Lung (tissue), 11 donors: ENCODE measurements at regions not wholly inside any gene's neighbourhood (a gene's known extent, or its start where the extent isn't known, plus 50 kb on each side); places are given as distances from the start of the nearest gene placed in this dataset.

Experiments used
- ATAC-seq: fragments of 200-7000 bp; cut with Tn5 transposase; one replicate; pipeline ENCODE4 v1.9.1; 2020; ENCODE audit warnings: moderate number of reproducible peaks; ENCODE audit not compliant: insufficient read depth, low FRiP score
- DNase-seq, 3 donors: peaks; one replicate each; pipeline ENCODE4 v3.0.0-alpha.2; 2013 to 2017
- H3K27ac ChIP-seq, 2 donors: one replicate each; pipeline ENCODE4 v1.5.1; 2013; ENCODE audit warnings: mild to moderate bottlenecking in 2 of 2, moderate library complexity in 2 of 2, control low read depth in 1 of 2, inconsistent platforms in 1 of 2, low read depth in 1 of 2, low read length in 1 of 2
- H3K27me3 ChIP-seq, 3 donors: one replicate each; pipeline ENCODE4 v1.5.1; 2013; ENCODE audit warnings: low read length in 2 of 3; ENCODE audit not compliant: control insufficient read depth in 3 of 3, insufficient read depth in 3 of 3
- H3K36me3 ChIP-seq, 4 donors: one replicate each; pipeline ENCODE4 v1.5.1; 2013; ENCODE audit warnings: low read length in 4 of 4, mild to moderate bottlenecking in 1 of 4, moderate library complexity in 1 of 4; ENCODE audit not compliant: control insufficient read depth in 4 of 4, insufficient read depth in 4 of 4
- H3K4me1 ChIP-seq, 5 donors: one replicate each; pipeline ENCODE4 v1.5.1; 2013; ENCODE audit warnings: low read length in 5 of 5, mild to moderate bottlenecking in 2 of 5, moderate library complexity in 1 of 5; ENCODE audit not compliant: control insufficient read depth in 5 of 5, insufficient read depth in 5 of 5
- H3K4me3 ChIP-seq: one replicate; pipeline ENCODE4 v1.5.1; 2013; ENCODE audit warnings: mild to moderate bottlenecking, control low read depth, moderate library complexity
- H3K9ac ChIP-seq, 2 donors: one replicate each; pipeline ENCODE4 v1.5.1; 2013; ENCODE audit warnings: low read length in 2 of 2, control low read depth in 1 of 2; ENCODE audit not compliant: insufficient read depth in 1 of 2
- H3K9me3 ChIP-seq, 4 donors: one replicate each; pipeline ENCODE4 v1.5.1; 2013; ENCODE audit warnings: low read length in 3 of 4, mild to moderate bottlenecking in 1 of 4, moderate library complexity in 1 of 4; ENCODE audit not compliant: control insufficient read depth in 4 of 4, insufficient read depth in 3 of 4
- CTCF ChIP-seq: IDR thresholded peaks from 2 replicates; pipeline ENCODE4 v1.5.1; 2012; ENCODE audit warnings: mild to moderate bottlenecking; ENCODE audit errors: control extremely low read depth, extremely low read depth
- WGBS, 2 donors: extraction: QIAGEN DNeasy Blood & Tissue Kit; methylation state at CpG; one replicate each; pipeline ENCODE4 v1.1.7; 2013; 5-methylcytosine and 5-hydroxymethylcytosine counted together
- donor health status: control.
- donor health status: control.
- donor health status: Bipolar disorder and iron deficiency.
- donor health status: healthy.
- donor health status: DM: yes; HTN: yes; CAD: no.

DNA sequence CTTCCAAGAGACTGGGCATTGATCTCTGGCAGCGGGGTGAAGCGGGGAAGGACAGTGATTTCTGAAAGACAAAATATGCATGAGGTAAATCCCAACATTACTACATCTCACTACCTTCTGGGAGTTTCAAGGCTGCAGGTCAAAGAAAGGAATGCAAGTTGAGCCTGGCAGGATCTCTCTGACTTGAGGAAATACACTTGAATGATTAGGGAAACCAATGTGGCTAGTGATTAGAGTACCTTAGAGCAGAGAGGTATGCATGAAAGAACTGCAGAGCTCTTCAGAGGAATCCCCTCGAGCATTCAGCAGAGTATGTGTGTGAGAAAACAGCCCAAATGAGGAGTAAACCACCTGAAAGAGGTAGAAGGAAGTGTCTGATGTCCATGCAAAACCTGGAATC lies 2874.1 kb upstream of the PCDH20 start:
- Histone ChIP-seq H3K36me3 (no peaks in the 10 kb centered on the region), H3K9me3 (no peaks in the 10 kb centered on the region), H3K27ac (no peak overlapping the region), H3K9ac (no peak overlapping the region), H3K4me1 (no peaks in the 10 kb centered on the region), H3K4me3 (no peak overlapping the region), H3K27me3 (no peaks in the 10 kb centered on the region)
- no peak for TF ChIP-seq CTCF
- DNase-seq (no peak), ATAC-seq (no peak)
- WGBS, 2 donors: 75 to 79% methylated on average over 3 of the region's 3 CpGs

GRCh38 chr13:64283926-64284325 lies 2868.3 kb upstream of the PCDH20 start:
- TF ChIP-seq CTCF: no peak
- Histone ChIP-seq H3K9ac (no peak overlapping the region), H3K4me3 (no peak overlapping the region), H3K27me3 (no peaks in the 10 kb centered on the region), H3K9me3 (no peaks in the 10 kb centered on the region), H3K27ac (no peak overlapping the region), H3K4me1 (no peaks in the 10 kb centered on the region), H3K36me3 (no peaks in the 10 kb centered on the region)
- ATAC-seq (no peak), DNase-seq (no peak)
- 92 to 94% methylated on average over 2 of the region's 2 CpGs for WGBS, 2 donors

DNA sequence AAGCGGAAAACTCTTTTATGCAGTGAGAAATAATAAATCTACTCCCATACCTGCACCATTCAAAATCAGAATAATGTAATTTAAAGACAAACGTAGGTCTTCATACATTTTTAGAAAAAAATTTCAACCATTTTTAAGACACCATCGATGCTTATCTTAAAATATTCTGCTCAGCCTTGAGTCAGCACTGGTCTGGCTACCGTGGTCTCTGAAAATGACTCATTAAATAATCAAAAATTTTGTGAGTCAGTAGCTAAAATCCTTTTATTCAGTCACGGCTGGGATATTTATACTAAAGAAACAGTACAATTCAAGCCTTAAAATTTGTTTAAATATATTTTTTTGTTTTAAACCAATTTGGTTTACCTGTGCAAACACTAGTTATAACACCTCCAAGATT lies 2862.8 kb upstream of the PCDH20 start:
- 78 to 81% methylated on average over 5 of the region's 5 CpGs for WGBS, 2 donors
- DNase-seq: no peak
- no peak for TF ChIP-seq CTCF

GRCh38 chr13:64277097-64277496 lies 2861.4 kb upstream of the PCDH20 start:
- no peak overlapping the region for H3K4me3 ChIP-seq
- ATAC-seq: no peak
- H3K9ac ChIP-seq: no peak overlapping the region
- TF ChIP-seq CTCF: no peak
- no peaks in the 10 kb centered on the region for H3K9me3 ChIP-seq
- no peak for DNase-seq
- no peaks in the 10 kb centered on the region for H3K36me3 ChIP-seq
- H3K27ac ChIP-seq: no peak overlapping the region
- no peaks in the 10 kb centered on the region for H3K27me3 ChIP-seq
- no peaks in the 10 kb centered on the region for H3K4me1 ChIP-seq
- WGBS, 2 donors: 92% methylated on average over 2 of the region's 2 CpGs

More for the DNA sequence above, 2862.8 kb upstream of the PCDH20 start:
- Histone ChIP-seq H3K9ac (no peak overlapping the region), H3K4me3 (no peak overlapping the region), H3K27ac (no peak overlapping the region), H3K36me3 (no peaks in the 10 kb centered on the region), H3K27me3 (no peaks in the 10 kb centered on the region), H3K4me1 (no peaks in the 10 kb centered on the region), H3K9me3 (no peaks in the 10 kb centered on the region)
- ATAC-seq: no peak
